Smooth muscle cell (in vitro differentiated cells): ENCODE measurements at regions not wholly inside any gene's neighbourhood (a gene's known extent, or its start where the extent isn't known, plus 50 kb on each side); places are given as distances from the start of the nearest gene placed in this dataset.

Source experiments
- DNase-seq: peaks from one replicate; lab custom pipeline; 2025; ENCODE audit not compliant: unreplicated experiment; lab: John Stamatoyannopoulos, UW
- H2AFZ ChIP-seq: fragments of 200-600 bp; sonication (generic); 2 replicates; pipeline ENCODE4 v1.6.0; 2016; ENCODE audit warnings: antibody characterized with exemption, low read depth, mild to moderate bottlenecking
- H3F3A ChIP-seq: fragments of 200-600 bp; sonication (generic); 2 replicates; pipeline ENCODE4 v1.6.0; 2017; ENCODE audit warnings: antibody characterized with exemption, low read depth
- H3K27ac ChIP-seq: fragments of 200-600 bp; sonication (generic); 2 replicates; pipeline ENCODE4 v1.5.1; 2016; ENCODE audit warnings: low read depth, mild to moderate bottlenecking
- H3K27me3 ChIP-seq: fragments of 200-600 bp; sonication (generic); 2 replicates; pipeline ENCODE4 v1.6.1; 2016; ENCODE audit warnings: low read depth, mild to moderate bottlenecking
- H3K36me3 ChIP-seq: fragments of 200-600 bp; sonication (generic); 2 replicates; pipeline ENCODE4 v1.5.1; 2016; ENCODE audit warnings: low read depth
- H3K4me1 ChIP-seq: fragments of 200-600 bp; sonication (generic); 2 replicates; pipeline ENCODE4 v1.5.1; 2016; ENCODE audit warnings: low read depth
- H3K4me2 ChIP-seq: fragments of 200-600 bp; sonication (generic); 2 replicates; pipeline ENCODE4 v1.6.0; 2016; ENCODE audit warnings: mild to moderate bottlenecking
- H3K4me3 ChIP-seq: fragments of 200-600 bp; sonication (generic); 2 replicates; pipeline ENCODE4 v1.5.1; 2016; ENCODE audit warnings: mild to moderate bottlenecking
- H3K79me2 ChIP-seq: fragments of 200-600 bp; sonication (generic); 2 replicates; pipeline ENCODE4 v1.6.0; 2016; ENCODE audit warnings: low read depth, mild to moderate bottlenecking
- H3K9ac ChIP-seq: fragments of 200-600 bp; sonication (generic); 2 replicates; pipeline ENCODE4 v1.6.0; 2016; ENCODE audit warnings: low read depth
- H3K9me3 ChIP-seq: fragments of 200-600 bp; sonication (generic); replicated peaks from 2 replicates; pipeline ENCODE4 v1.5.1; 2016; ENCODE audit warnings: low read depth
- H4K20me1 ChIP-seq: fragments of 200-600 bp; sonication (generic); 2 replicates; pipeline ENCODE4 v1.6.0; 2016; ENCODE audit warnings: low read depth
- WGBS: methylation state at CpG from one replicate; pipeline ENCODE4 v1.1.7; 2016; ENCODE audit warnings: low lambda C conversion rate; 5-methylcytosine and 5-hydroxymethylcytosine counted together
- TF ChIP-seq, protein P1 (sequence below): fragments of 200-600 bp; sonication (generic); IDR thresholded peaks from 2 replicates; pipeline ENCODE4 v1.5.1; 2017; ENCODE audit warnings: borderline replicate concordance, mild to moderate bottlenecking, antibody characterized with exemption; ENCODE audit not compliant: insufficient read depth, poor library complexity, severe bottlenecking

DNA sequence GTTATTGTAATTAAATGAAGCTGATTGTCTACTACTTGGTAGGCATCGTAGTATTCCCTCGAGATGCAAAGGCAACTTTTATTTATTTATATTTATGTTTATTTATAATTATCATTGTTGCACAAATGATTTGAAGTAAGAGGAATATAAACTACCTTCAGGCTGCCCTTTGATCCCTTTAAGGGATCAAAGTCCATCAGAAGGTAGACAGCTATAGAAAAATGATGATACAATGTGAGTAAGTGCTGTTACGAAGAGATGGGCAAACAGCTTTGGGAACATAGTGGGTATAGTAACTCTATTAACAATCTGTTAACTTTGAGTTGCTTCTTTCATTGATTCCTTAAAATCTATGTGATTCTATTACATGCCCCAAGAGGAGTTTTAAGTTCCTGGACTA lies 512.8 kb upstream of the CITED2 start:
- TF ChIP-seq, protein P1, sequence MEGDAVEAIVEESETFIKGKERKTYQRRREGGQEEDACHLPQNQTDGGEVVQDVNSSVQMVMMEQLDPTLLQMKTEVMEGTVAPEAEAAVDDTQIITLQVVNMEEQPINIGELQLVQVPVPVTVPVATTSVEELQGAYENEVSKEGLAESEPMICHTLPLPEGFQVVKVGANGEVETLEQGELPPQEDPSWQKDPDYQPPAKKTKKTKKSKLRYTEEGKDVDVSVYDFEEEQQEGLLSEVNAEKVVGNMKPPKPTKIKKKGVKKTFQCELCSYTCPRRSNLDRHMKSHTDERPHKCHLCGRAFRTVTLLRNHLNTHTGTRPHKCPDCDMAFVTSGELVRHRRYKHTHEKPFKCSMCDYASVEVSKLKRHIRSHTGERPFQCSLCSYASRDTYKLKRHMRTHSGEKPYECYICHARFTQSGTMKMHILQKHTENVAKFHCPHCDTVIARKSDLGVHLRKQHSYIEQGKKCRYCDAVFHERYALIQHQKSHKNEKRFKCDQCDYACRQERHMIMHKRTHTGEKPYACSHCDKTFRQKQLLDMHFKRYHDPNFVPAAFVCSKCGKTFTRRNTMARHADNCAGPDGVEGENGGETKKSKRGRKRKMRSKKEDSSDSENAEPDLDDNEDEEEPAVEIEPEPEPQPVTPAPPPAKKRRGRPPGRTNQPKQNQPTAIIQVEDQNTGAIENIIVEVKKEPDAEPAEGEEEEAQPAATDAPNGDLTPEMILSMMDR, result no peak
- Histone ChIP-seq H3K4me1 (peaks cover 56% of the 10 kb centered on the region), H4K20me1 (no peaks in the 10 kb centered on the region), H3F3A (peaks cover 9% of the 10 kb centered on the region), H3K9ac (no peak overlapping the region), H3K36me3 (no peaks in the 10 kb centered on the region), H3K9me3 (no peaks in the 10 kb centered on the region), H3K4me2 (no peak overlapping the region), H3K4me3 (no peak overlapping the region), H3K79me2 (no peaks in the 10 kb centered on the region), H3K27ac (no peak overlapping the region), H2AFZ (no peak overlapping the region), H3K27me3 (no peaks in the 10 kb centered on the region)
- no peak for DNase-seq
- WGBS, result 97% methylated on average over 3 of the region's 3 CpGs

DNA sequence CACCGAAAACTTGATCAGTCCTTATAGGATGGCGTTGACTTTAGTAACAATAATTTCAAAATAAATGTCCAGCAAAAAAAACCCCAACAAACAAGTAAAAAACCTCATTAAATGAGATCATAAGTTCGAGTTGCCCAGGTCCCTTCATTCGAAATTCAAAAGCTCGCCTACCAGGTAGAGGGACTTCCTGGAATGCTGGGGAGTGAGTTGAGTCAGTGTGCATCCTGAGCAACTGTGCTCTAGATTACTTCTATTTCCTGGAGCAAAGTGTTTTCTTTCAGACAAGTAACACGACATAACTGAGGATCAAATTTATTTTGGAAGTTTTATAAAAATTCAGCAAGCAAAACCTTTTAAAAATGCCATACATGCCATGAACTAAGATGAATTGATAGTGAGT lies 511.9 kb upstream of the CITED2 start:
- Histone ChIP-seq H3K27ac (no peak overlapping the region), H4K20me1 (no peaks in the 10 kb centered on the region), H3K9ac (no peak overlapping the region), H3K4me3 (no peak overlapping the region), H3K9me3 (no peaks in the 10 kb centered on the region), H3K27me3 (no peaks in the 10 kb centered on the region), H3K4me1 (peaks cover 63% of the 10 kb centered on the region), H2AFZ (no peak overlapping the region), H3K36me3 (no peaks in the 10 kb centered on the region), H3K79me2 (no peaks in the 10 kb centered on the region), H3K4me2 (no peak overlapping the region), H3F3A (peaks cover 9% of the 10 kb centered on the region)
- WGBS, result 74% methylated on average over 6 of the region's 6 CpGs
- DNase-seq, result no peak
- TF ChIP-seq, protein P1, result no peak

GRCh38 chr6:139885909-139886308 lies 511.5 kb upstream of the CITED2 start:
- Histone ChIP-seq H3K9ac (no peak overlapping the region), H3K79me2 (no peaks in the 10 kb centered on the region), H3K27ac (no peak overlapping the region), H3K9me3 (no peaks in the 10 kb centered on the region), H3K4me2 (no peak overlapping the region), H2AFZ (no peak overlapping the region), H3K36me3 (no peaks in the 10 kb centered on the region), H4K20me1 (no peaks in the 10 kb centered on the region), H3K4me3 (no peak overlapping the region), H3K27me3 (no peaks in the 10 kb centered on the region), H3F3A (peaks cover 9% of the 10 kb centered on the region), H3K4me1 (peaks cover 68% of the 10 kb centered on the region)
- TF ChIP-seq, protein P1, result no peak
- WGBS, result 78% methylated on average over 1 of the region's 1 CpG
- no peak for DNase-seq

- Histone ChIP-seq H3K36me3 (no peaks in the 10 kb centered on the region), H3K79me2 (no peaks in the 10 kb centered on the region), H3K27me3 (no peaks in the 10 kb centered on the region), H4K20me1 (no peaks in the 10 kb centered on the region), H3K4me1 (peaks cover 58% of the 10 kb centered on the region), H3F3A (peaks cover 9% of the 10 kb centered on the region), H3K9ac (peak overlapping the region; percentile 3), H3K9me3 (no peaks in the 10 kb centered on the region), H3K27ac (peak overlapping the region; percentile 40), H3K4me2 (peak overlapping the region; percentile 64), H2AFZ (peak overlapping the region; percentile 75), H3K4me3 (no peak overlapping the region)
- no peak for DNase-seq
- TF ChIP-seq, protein P1, result no peak
- WGBS, result 51% methylated on average over 5 of the region's 5 CpGs
Observed at GRCh38 chr6:139883776-139884175, 509.3 kb upstream of the CITED2 start.
